KOPT-K1 (cell line): ENCODE measurements at regions not wholly inside any gene's neighbourhood (a gene's known extent, or its start where the extent isn't known, plus 50 kb on each side); places are given as distances from the start of the nearest gene placed in this dataset.

Experiments used
- H3K27ac ChIP-seq: fragments of 200-600 bp; sonication (generic); 2 replicates; pipeline ENCODE4 v1.5.1; 2016; ENCODE audit warnings: antibody characterized with exemption, mild to moderate bottlenecking, low read depth, low read length; ENCODE audit not compliant: poor library complexity, severe bottlenecking
- H3K36me3 ChIP-seq: fragments of 200-600 bp; sonication (generic); 2 replicates; pipeline ENCODE4 v1.5.1; 2017; ENCODE audit warnings: antibody characterized with exemption, mild to moderate bottlenecking, low read length, moderate library complexity; ENCODE audit not compliant: insufficient read depth
- H3K9me3 ChIP-seq: fragments of 200-600 bp; sonication (generic); 2 replicates; pipeline ENCODE4 v1.5.1; 2017; ENCODE audit warnings: antibody characterized with exemption, low read length, mild to moderate bottlenecking; ENCODE audit not compliant: insufficient read depth, poor library complexity, severe bottlenecking

DNA sequence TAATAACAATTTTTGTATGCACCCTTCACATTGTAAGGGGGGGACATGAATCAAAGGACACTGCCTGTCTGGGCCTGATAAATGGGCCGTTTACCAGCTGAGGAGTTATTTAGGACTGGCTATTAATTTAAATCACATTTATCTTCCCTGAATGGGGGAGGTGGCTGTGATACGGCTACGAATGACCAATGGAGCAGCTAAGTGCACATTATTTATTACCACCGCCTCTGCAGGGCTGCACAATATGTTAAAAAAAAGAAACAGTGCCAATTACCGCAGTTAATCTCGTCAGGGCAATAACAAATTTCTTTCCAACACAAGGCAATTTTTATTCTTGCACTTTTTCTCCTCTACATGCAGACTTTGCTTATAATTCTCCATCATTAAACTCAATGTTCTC is 318.4 kb downstream of the IRX2 start:
- Histone ChIP-seq H3K36me3 (no peaks in the 10 kb centered on the region), H3K27ac (no peak overlapping the region), H3K9me3 (no peaks in the 10 kb centered on the region)

DNA sequence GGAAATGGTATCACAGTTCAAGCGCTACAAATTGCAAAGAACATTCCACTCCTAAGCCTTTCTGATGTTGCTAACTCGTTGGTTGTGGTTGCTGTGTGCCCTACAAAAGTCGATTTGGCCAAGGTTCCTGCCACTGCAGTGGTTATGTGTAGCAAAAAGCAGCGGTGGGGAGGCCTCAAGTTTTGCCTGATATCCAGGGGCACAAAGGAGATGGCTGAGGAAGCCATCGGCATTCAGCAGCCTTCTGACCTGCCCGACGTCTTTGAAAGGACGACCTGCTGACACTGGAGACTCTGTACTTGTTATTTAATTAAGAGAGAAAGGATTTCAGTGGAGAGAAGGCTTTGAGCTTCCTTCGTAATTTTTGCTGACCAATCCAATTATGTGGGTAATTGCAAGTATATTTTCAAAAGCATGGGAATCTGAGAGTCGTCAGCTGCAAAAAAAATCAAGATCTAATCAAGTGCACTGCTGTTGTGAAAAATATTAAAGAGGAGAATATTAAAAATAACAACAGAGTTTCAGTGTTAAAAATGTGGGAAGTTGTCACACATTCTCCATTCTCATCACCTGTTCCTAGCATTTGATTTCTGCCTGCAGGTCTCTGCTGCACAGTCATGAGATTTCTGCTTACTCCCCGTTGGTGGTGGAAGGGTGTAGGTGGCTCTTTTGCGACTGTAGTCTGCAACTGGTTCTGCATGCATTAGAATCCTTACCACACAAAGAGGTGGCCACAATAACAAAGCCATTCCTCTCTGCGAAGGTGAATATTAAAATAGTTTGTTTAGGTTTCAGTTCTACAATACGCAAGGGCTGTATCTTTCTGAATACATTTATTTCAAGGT is 319.2 kb downstream of the IRX2 start:
- Histone ChIP-seq H3K36me3 (no peaks in the 10 kb centered on the region), H3K9me3 (no peaks in the 10 kb centered on the region), H3K27ac (no peak overlapping the region)

DNA sequence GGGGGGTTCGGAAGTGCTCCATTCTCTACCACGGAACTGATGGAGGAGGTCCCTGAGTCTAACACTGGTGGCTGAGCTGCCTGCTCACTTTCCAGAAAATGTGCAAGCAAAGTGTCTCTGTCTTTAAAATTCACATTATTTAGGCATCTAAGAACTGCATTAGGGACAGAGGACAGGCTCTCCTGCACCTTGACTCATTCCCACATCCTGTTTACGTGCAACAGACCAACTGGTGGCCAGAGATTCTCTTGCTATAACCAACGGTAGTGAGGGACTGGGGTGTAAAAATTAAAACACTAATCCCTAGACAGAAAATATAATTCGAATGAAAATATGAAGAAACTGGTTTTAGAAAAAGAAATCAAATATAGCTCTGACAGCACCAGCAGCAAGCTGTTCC is 320.9 kb downstream of the IRX2 start:
- H3K9me3 ChIP-seq = no peaks in the 10 kb centered on the region
- no peaks in the 10 kb centered on the region for H3K36me3 ChIP-seq
- no peak overlapping the region for H3K27ac ChIP-seq

DNA sequence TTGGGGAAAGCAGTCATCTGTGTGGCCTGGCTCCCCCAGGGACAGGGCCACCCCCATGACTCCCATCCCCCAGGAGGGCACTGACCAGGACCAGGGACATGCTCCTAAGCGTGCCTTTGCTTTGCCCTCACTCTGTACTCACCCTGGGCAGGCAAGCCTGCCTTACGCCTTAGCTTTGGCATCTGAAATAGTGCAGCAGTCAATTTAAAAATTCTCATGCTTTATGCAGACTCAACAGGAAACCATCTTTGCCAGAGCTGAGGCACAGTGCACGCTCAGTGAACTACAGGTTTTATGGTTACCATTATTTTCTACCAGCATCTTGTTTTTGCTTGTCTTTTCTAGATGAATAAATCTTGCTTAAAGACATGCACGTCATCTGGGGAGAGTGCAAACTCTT is 323.5 kb downstream of the IRX2 start:
- Histone ChIP-seq H3K9me3 (no peaks in the 10 kb centered on the region), H3K27ac (no peak overlapping the region), H3K36me3 (no peaks in the 10 kb centered on the region)

DNA sequence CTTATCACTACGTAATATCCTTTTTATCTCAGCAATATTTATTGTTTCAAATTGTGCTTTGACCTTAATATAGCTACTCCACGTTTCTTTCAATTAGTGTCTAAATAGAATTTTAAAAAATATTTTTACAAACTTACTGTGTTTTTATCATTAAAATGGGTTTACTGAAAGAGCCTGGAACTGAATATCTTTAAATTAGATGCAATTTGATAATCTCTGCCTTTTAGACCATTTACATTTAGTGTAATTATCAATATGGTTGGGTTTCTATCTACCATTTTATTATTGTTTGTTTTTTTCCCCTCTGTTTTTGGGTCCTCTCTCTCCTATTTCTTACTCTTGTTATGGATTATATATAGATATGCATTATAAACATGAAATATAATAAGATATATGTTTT is 327.8 kb downstream of the IRX2 start:
- no peak overlapping the region for H3K27ac ChIP-seq
- H3K9me3 ChIP-seq = no peaks in the 10 kb centered on the region
- H3K36me3 ChIP-seq = no peaks in the 10 kb centered on the region

DNA sequence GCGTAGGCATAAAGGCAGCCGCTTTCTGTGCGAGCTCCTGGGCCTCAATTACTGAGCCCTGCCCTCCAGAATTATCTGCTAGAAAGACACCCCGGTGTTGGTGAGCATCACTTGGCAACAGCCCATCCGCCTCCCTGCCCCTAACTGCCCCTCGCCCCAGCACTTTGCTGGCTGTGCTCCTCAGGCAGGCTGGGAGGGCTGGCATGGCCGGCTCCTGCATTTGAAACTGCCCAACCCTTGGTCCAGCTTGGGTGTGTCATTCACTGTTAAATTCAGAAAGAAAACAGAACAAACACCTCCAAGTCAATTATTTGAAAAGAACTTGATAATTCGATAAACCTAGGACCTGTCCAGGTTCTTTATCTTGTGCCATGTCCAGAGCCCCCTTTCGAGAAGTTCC is 334.2 kb downstream of the IRX2 start:
- no peaks in the 10 kb centered on the region for H3K9me3 ChIP-seq
- H3K27ac ChIP-seq = no peak overlapping the region
- no peaks in the 10 kb centered on the region for H3K36me3 ChIP-seq

DNA sequence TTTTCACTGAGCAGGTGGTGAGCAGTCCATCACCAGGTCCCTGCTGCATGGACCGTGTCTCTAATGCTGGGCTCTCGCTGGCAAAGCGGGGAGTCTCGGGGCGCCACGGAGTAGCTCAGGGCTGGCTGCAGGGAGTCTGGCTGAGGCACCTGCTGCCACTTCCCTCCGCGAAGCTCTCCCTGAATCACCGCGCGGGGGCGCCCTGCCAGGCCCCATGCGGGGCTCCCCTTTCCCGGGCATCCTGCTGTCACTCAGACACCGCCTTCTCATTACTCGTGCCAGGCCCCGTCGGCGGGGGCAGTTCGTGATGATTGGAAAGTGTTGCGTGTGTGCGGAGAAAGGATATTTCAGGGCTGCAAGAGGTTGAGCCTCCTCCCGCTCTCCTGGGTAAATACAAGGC is 335.8 kb downstream of the IRX2 start:
- H3K9me3 ChIP-seq = no peaks in the 10 kb centered on the region
- no peaks in the 10 kb centered on the region for H3K36me3 ChIP-seq
- H3K27ac ChIP-seq = no peak overlapping the region

DNA sequence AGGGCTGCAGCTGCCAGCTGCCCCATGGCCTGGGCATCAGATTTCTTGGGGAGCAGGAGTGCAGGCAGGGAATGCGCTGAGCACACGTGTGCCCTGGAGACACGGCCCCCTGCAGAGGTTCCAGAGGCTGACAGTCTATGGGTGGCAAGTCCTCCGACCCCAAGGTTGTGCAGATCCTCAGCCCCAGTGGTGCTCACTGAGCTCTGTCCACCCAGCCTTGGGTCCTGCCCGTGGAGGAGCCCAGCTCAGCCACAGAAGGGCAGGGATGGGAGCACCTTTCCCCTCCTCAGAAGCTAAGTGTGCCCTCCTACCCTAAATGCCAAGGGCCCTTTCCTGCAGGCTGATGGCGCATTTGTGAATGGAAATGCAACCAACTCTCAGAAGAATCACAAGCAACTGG is 341.0 kb downstream of the IRX2 start:
- no peaks in the 10 kb centered on the region for H3K9me3 ChIP-seq
- no peaks in the 10 kb centered on the region for H3K36me3 ChIP-seq
- no peak overlapping the region for H3K27ac ChIP-seq

DNA sequence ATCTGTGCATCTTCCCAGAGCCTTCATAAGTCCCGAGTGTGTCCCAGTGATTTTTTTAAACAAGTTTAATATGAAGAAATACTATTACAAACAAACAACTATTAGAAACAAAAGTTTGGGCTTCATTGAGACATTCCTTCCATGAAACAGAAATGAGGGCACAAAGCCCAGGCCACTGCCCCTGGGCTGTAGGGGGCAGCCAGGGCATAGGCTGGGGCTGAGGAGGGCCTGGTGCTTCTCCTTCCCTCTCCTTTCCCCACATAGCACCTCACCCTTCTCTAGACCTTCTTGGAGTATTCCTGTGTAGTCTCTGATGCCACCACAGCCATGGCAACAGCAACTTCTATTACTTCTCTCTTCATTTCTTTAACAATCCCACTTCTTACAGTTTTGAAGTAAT is 348.2 kb downstream of the IRX2 start:
- H3K9me3 ChIP-seq = peaks cover 7% of the 10 kb centered on the region
- no peak overlapping the region for H3K27ac ChIP-seq
- H3K36me3 ChIP-seq = no peaks in the 10 kb centered on the region

DNA sequence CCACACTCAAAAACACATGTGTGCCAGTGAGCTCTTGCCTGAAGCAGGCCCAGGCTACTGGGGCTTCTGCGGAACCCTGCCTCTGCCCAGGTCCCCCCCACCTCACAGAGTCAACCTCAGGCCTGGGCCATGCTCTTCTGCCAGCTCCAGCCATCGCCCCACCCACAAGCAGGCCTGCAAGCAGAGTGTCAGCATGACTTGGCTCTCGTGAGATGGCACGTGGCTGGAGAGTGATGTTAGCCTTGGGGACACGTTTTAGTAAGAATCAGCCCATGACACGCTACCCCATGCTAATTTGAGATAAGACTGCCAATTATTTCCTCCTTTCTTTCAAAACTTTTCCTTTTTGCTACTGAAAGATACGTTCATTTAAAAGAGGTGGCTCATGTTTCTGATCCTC is 351.7 kb downstream of the IRX2 start:
- H3K9me3 ChIP-seq = peaks cover 7% of the 10 kb centered on the region
- H3K27ac ChIP-seq = no peak overlapping the region

DNA sequence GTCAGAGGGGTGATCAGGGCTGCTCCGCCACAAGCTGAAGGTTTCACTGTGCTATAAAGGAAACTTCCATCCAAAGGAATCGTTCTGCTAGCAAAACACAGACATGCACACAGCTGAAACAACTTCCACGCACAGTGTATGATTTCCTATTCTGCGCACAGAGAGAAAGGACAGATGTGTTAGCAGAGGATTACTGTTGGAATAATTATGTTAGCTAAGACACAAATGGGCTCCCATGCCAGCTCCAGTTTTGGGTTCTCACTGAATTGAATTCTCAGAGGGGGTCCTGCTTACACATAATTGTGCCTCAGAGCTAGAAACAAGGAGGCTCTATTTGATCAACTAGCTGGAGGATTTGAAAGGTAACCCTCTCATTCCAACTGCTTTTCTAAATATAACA is 352.4 kb downstream of the IRX2 start:
- H3K36me3 ChIP-seq = no peaks in the 10 kb centered on the region
- no peak overlapping the region for H3K27ac ChIP-seq
- H3K9me3 ChIP-seq = peaks cover 7% of the 10 kb centered on the region

More for the DNA sequence above, 351.7 kb downstream of the IRX2 start:
- H3K36me3 ChIP-seq = no peaks in the 10 kb centered on the region

DNA sequence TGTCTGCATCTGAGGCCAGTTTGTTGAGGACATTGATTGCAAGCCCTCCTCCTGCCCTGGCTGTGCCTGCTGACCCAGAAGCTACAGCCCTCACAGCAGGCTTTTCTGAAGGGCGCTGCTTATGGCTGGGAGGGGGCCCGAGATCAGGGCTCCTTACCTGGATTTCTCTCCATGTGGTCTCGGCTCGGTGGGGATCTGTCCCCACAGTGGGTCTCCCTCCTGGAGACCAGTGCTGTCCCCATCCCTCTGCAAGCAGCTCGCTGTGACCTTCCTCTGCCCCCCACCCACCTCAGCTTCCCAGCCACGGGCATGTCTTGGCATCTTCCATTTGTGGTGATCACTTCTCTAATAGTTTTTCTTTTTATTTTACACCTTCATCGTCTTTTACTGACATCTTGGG is 357.9 kb downstream of the IRX2 start:
- H3K9me3 ChIP-seq = no peaks in the 10 kb centered on the region
- H3K27ac ChIP-seq = no peak overlapping the region
- H3K36me3 ChIP-seq = no peaks in the 10 kb centered on the region

DNA sequence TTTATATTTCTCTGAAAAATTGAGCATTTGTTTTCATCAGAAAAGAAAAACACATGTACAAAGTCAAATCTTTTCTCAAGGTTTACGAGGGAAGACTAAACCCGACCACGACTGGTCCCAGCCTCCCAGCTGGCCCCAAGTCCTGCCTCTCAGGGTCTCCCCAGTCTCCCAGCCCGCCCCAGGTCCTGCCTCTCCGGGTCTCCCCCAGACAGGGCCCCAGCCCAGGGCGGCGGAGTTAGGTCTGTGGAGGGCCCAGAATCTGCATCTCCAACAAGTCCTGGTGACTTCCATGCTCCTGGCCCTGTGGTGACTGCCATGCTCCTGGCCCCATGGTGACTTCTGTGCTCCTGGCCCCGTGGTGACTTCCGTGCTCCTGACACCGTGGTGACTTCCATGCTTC is 359.9 kb downstream of the IRX2 start:
- H3K27ac ChIP-seq = no peak overlapping the region
- H3K36me3 ChIP-seq = no peaks in the 10 kb centered on the region
- H3K9me3 ChIP-seq = no peaks in the 10 kb centered on the region

DNA sequence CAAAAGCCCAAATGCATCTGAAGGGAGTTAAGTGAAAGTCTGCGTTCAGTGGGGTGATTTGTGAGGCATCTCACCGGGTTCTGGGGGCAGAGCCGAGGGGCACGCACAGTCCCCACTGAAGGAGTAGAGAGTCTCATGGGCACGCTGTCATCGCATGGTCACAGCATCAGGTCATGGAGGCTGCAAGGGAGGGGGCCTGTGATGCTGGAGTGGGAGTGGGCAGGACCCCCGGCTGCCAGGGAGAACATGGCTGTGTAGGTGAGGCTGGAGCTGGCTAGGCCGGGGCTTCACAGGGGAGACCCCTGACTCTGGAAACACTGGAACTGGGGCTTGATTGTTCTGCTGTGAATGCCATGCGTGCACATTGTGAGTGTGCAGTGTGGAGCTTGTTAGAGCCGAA is 360.5 kb downstream of the IRX2 start:
- Histone ChIP-seq H3K9me3 (no peaks in the 10 kb centered on the region), H3K36me3 (no peaks in the 10 kb centered on the region), H3K27ac (no peak overlapping the region)

DNA sequence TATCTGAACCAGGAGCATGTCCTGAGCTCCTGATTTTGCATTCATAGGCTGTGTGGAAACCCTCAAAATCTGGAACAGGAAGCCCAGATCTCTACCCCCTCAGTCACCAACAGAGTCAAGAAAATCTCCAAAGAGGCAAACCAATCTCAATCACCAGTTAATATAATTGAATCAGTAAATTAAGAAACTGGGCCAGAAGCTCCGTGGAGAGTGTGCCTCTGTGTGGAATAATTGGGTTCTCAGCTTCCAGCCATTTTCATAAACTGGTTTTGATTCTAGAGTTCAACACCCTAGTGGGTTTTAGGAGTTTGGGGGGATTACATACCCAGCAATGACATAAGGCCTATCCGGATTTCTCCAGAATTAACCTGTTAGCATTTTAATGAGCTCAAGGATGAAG is 362.9 kb downstream of the IRX2 start:
- H3K27ac ChIP-seq = no peak overlapping the region
- H3K9me3 ChIP-seq = no peaks in the 10 kb centered on the region
- no peaks in the 10 kb centered on the region for H3K36me3 ChIP-seq

DNA sequence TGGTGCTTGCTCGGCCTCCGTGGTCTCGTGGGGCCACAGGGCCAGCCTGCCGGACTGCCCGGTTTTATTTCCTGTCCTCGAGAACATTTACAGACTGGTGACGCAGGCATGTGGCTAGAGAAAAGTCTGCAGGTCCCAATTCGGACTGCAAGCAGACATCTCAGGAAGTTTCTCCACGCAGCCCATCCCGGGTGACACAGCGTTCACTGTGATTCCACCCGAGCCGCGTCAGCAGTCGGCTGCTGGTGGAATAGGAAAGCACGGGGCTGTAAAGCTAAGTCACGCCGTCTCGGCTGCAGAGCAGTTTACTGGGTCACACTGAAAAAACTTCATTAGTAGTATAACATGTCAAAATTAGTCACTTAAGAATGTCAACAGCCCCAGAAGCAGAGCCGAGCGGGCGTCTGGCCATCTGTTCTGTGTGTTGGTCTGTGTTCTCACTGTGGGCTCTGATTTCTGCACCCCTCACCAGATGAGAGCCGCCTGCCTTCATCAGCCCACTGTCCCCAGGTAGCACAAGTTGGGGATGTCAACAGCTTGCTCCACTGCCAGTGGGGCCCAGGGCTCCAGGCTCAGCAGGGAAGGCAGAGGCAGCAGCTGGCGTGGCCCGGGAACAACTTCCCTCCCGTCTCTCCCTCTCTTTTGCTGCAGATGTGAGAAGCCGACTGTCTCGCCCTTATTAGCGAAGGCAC is 363.7 kb downstream of the IRX2 start:
- H3K36me3 ChIP-seq = no peaks in the 10 kb centered on the region
- H3K9me3 ChIP-seq = no peaks in the 10 kb centered on the region
- no peak overlapping the region for H3K27ac ChIP-seq
